ENCODE measurements at regions not wholly inside any gene's neighbourhood (a gene's known extent, or its start where the extent isn't known, plus 50 kb on each side); places are given as distances from the start of the nearest gene placed in this dataset.
"Not testable (repeated sequence)": the region's sequence is repeated elsewhere in the genome, so short reads cannot be mapped to it uniquely, and the experiment has no call there.

GRCh38 chr18:56487801-56488200 is 150.6 kb downstream of the TXNL1 start:
- no peak overlapping the region for H2AFZ ChIP-seq (ENCODE audit: low read length)
- no peak overlapping the region for H3K9ac ChIP-seq (ENCODE audit: low read length)
- H3K27ac ChIP-seq (ENCODE audit: low read depth, low read length, poor library complexity, severe bottlenecking): no peak overlapping the region
- H3K27me3 ChIP-seq (ENCODE audit: insufficient read depth, low read length): no peaks in the 10 kb centered on the region
- no peaks in the 10 kb centered on the region for H3K4me1 ChIP-seq (ENCODE audit: insufficient read depth, low read length, severe bottlenecking)
- no peaks in the 10 kb centered on the region for H3K36me3 ChIP-seq (ENCODE audit: insufficient read depth, low read length)
- no peaks in the 10 kb centered on the region for H3K9me2 ChIP-seq (ENCODE audit: low read depth, low read length)
- H4K20me1 ChIP-seq (ENCODE audit: insufficient read depth, low read length): no peaks in the 10 kb centered on the region
- H3K4me3 ChIP-seq (ENCODE audit: low read depth, low read length, poor library complexity, severe bottlenecking): no peak overlapping the region
- no peak overlapping the region for H3K4me2 ChIP-seq (ENCODE audit: low read length)
- no peaks in the 10 kb centered on the region for H3K79me2 ChIP-seq (ENCODE audit: insufficient read depth, low read length)
- no peak for TF ChIP-seq CTCF (IDR thresholded peaks at IDR 0.05; ENCODE audit: low read length)
- no peak for TF ChIP-seq EZH2 (IDR thresholded peaks at IDR 0.05; ENCODE audit: borderline replicate concordance, low read length)
- no peaks in the 10 kb centered on the region for H3K9me3 ChIP-seq (ENCODE audit: low read length)
- no peaks in the 10 kb centered on the region for H3F3A ChIP-seq (ENCODE audit: insufficient read depth, low read length)

- no peak overlapping the region for H2AFZ ChIP-seq (ENCODE audit: low read length)
- H3K4me1 ChIP-seq (ENCODE audit: insufficient read depth, low read length, severe bottlenecking): no peaks in the 10 kb centered on the region
- no peaks in the 10 kb centered on the region for H3K9me3 ChIP-seq (ENCODE audit: low read length)
- no peaks in the 10 kb centered on the region for H3K27me3 ChIP-seq (ENCODE audit: insufficient read depth, low read length)
- no peaks in the 10 kb centered on the region for H3K9me2 ChIP-seq (ENCODE audit: low read depth, low read length)
- H3K27ac ChIP-seq (ENCODE audit: low read depth, low read length, poor library complexity, severe bottlenecking): no peak overlapping the region
- no peak overlapping the region for H3K9ac ChIP-seq (ENCODE audit: low read length)
- H3K4me3 ChIP-seq (ENCODE audit: low read depth, low read length, poor library complexity, severe bottlenecking): no peak overlapping the region
- H3K4me2 ChIP-seq (ENCODE audit: low read length): no peak overlapping the region
- no peaks in the 10 kb centered on the region for H3K36me3 ChIP-seq (ENCODE audit: insufficient read depth, low read length)
- no peaks in the 10 kb centered on the region for H3K79me2 ChIP-seq (ENCODE audit: insufficient read depth, low read length)
- no peaks in the 10 kb centered on the region for H4K20me1 ChIP-seq (ENCODE audit: insufficient read depth, low read length)
- TF ChIP-seq CTCF (IDR thresholded peaks at IDR 0.05; ENCODE audit: low read length) (no peak), EZH2 (IDR thresholded peaks at IDR 0.05; ENCODE audit: borderline replicate concordance, low read length) (no peak)
- no peaks in the 10 kb centered on the region for H3F3A ChIP-seq (ENCODE audit: insufficient read depth, low read length)
Observed at GRCh38 chr18:56483386-56483785, 155.0 kb downstream of the TXNL1 start.

- H3F3A ChIP-seq (ENCODE audit: insufficient read depth, low read length); H3K27me3 ChIP-seq (ENCODE audit: insufficient read depth, low read length): not testable (repeated sequence)
Observed at GRCh38 chr18:56482813-56483212, 155.6 kb downstream of the TXNL1 start.

GRCh38 chr18:56481751-56482150 is 156.6 kb downstream of the TXNL1 start:
- no peaks in the 10 kb centered on the region for H3K4me1 ChIP-seq (ENCODE audit: insufficient read depth, low read length, severe bottlenecking)
- H3K27me3 ChIP-seq (ENCODE audit: insufficient read depth, low read length): no peaks in the 10 kb centered on the region
- H3K9me2 ChIP-seq (ENCODE audit: low read depth, low read length): no peaks in the 10 kb centered on the region
- H2AFZ ChIP-seq (ENCODE audit: low read length): no peak overlapping the region
- H3K36me3 ChIP-seq (ENCODE audit: insufficient read depth, low read length): no peaks in the 10 kb centered on the region
- no peak overlapping the region for H3K9ac ChIP-seq (ENCODE audit: low read length)
- no peaks in the 10 kb centered on the region for H4K20me1 ChIP-seq (ENCODE audit: insufficient read depth, low read length)
- no peaks in the 10 kb centered on the region for H3K9me3 ChIP-seq (ENCODE audit: low read length)
- no peak overlapping the region for H3K4me3 ChIP-seq (ENCODE audit: low read depth, low read length, poor library complexity, severe bottlenecking)
- no peak for TF ChIP-seq CTCF (IDR thresholded peaks at IDR 0.05; ENCODE audit: low read length)
- TF ChIP-seq EZH2 (IDR thresholded peaks at IDR 0.05; ENCODE audit: borderline replicate concordance, low read length): no peak
- H3K27ac ChIP-seq (ENCODE audit: low read depth, low read length, poor library complexity, severe bottlenecking): no peak overlapping the region
- H3K4me2 ChIP-seq (ENCODE audit: low read length): no peak overlapping the region
- H3F3A ChIP-seq (ENCODE audit: insufficient read depth, low read length): no peaks in the 10 kb centered on the region
- no peaks in the 10 kb centered on the region for H3K79me2 ChIP-seq (ENCODE audit: insufficient read depth, low read length)

More at GRCh38 chr18:56482813-56483212, 155.6 kb downstream of the TXNL1 start:
- H4K20me1 ChIP-seq (ENCODE audit: insufficient read depth, low read length); H3K4me1 ChIP-seq (ENCODE audit: insufficient read depth, low read length, severe bottlenecking); H3K4me2 ChIP-seq (ENCODE audit: low read length); H3K9me2 ChIP-seq (ENCODE audit: low read depth, low read length); H3K36me3 ChIP-seq (ENCODE audit: insufficient read depth, low read length); H3K4me3 ChIP-seq (ENCODE audit: low read depth, low read length, poor library complexity, severe bottlenecking); H3K79me2 ChIP-seq (ENCODE audit: insufficient read depth, low read length); H3K9ac ChIP-seq (ENCODE audit: low read length); H3K9me3 ChIP-seq (ENCODE audit: low read length); H3K27ac ChIP-seq (ENCODE audit: low read depth, low read length, poor library complexity, severe bottlenecking); H2AFZ ChIP-seq (ENCODE audit: low read length): not testable (repeated sequence)

Data from OCI-LY1 (cell line).